ENCODE measurements at regions not wholly inside any gene's neighbourhood (a gene's known extent, or its start where the extent isn't known, plus 50 kb on each side); places are given as distances from the start of the nearest gene placed in this dataset.

- Histone ChIP-seq H3K36me3 (ENCODE audit: control insufficient read depth, insufficient read depth, low read length) (no peaks in the 10 kb centered on the region), H3K27ac (ENCODE audit: insufficient read depth, low read length) (no peak overlapping the region), H3K4me3 (replicated peaks in 1 of 4; ENCODE audit: control extremely low read depth in 1 of 4, insufficient read depth in 1 of 4, low read depth in 3 of 4, low read length in 4 of 4) (no peak overlapping the region), H3K4me1 (ENCODE audit: control insufficient read depth, extremely low read depth, insufficient read depth, low read length) (no peaks in the 10 kb centered on the region), H2AFZ (ENCODE audit: low read length) (no peak overlapping the region), H4K20me1 (ENCODE audit: control insufficient read depth, extremely low read depth, insufficient read depth, low read length) (no peaks in the 10 kb centered on the region), H3K9me3 (ENCODE audit: control insufficient read depth, insufficient read depth, low read depth, low read length) (no peaks in the 10 kb centered on the region), H3K27me3 (ENCODE audit: control insufficient read depth, insufficient read depth, low read length) (no peaks in the 10 kb centered on the region), H3K79me2 (ENCODE audit: control insufficient read depth, insufficient read depth, low read length) (no peaks in the 10 kb centered on the region), H3K9ac (ENCODE audit: insufficient read depth, low read length) (no peak overlapping the region), H3K4me2 (ENCODE audit: extremely low read depth, insufficient read depth, low read length) (no peak overlapping the region)
- TF ChIP-seq, protein P1, sequence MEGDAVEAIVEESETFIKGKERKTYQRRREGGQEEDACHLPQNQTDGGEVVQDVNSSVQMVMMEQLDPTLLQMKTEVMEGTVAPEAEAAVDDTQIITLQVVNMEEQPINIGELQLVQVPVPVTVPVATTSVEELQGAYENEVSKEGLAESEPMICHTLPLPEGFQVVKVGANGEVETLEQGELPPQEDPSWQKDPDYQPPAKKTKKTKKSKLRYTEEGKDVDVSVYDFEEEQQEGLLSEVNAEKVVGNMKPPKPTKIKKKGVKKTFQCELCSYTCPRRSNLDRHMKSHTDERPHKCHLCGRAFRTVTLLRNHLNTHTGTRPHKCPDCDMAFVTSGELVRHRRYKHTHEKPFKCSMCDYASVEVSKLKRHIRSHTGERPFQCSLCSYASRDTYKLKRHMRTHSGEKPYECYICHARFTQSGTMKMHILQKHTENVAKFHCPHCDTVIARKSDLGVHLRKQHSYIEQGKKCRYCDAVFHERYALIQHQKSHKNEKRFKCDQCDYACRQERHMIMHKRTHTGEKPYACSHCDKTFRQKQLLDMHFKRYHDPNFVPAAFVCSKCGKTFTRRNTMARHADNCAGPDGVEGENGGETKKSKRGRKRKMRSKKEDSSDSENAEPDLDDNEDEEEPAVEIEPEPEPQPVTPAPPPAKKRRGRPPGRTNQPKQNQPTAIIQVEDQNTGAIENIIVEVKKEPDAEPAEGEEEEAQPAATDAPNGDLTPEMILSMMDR (conservative IDR thresholded peaks at IDR 0.05 in 1 of 2, IDR thresholded peaks at IDR 0.05 in 1 of 2; ENCODE audit: low read depth in 1 of 2, low read length in 2 of 2) = no peak
- TF ChIP-seq EZH2 (IDR thresholded peaks at IDR 0.05; ENCODE audit: low read length, missing control alignments) = no peak
- DNase-seq (ENCODE audit: low read depth in 2 of 2) = no peak
These were observed 450.3 kb downstream of the HAPSTR1 start for GRCh38 chr16:9541723-9542122.

DNA sequence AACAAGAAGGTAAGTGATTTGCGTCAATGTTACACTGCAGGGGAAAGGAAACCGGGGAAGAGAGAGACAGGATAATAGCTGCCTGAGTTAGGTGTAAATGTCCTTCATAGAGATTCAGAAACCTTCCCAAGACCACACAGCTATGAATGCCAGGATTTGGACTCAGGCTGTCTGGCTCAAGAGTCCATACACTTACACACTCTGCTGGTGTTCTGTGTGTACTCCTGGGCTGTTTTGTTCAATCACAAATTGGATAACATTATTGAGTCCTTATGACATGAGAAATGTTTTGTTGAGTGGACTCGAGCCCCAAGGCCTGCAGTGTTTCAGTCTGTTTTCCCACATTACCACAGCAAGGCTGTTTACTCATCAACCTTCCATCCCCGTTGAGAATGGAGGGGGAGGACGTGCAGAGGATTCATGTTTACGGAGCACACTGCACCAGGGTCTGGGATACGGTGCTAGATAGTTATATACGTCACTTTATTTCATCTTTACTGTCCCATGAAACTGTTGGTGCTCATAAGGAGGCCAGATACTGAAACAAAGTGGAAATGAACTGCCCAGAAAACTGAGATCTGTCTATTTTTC is 450.8 kb downstream of the HAPSTR1 start:
- Histone ChIP-seq H3K9ac (ENCODE audit: insufficient read depth, low read length) (no peak overlapping the region), H3K36me3 (ENCODE audit: control insufficient read depth, insufficient read depth, low read length) (no peaks in the 10 kb centered on the region), H3K79me2 (ENCODE audit: control insufficient read depth, insufficient read depth, low read length) (no peaks in the 10 kb centered on the region), H3K4me2 (ENCODE audit: extremely low read depth, insufficient read depth, low read length) (no peak overlapping the region), H3K27ac (ENCODE audit: insufficient read depth, low read length) (no peak overlapping the region), H3K9me3 (ENCODE audit: control insufficient read depth, insufficient read depth, low read depth, low read length) (no peaks in the 10 kb centered on the region), H3K4me1 (ENCODE audit: control insufficient read depth, extremely low read depth, insufficient read depth, low read length) (no peaks in the 10 kb centered on the region), H3K4me3 (replicated peaks in 1 of 4; ENCODE audit: control extremely low read depth in 1 of 4, insufficient read depth in 1 of 4, low read depth in 3 of 4, low read length in 4 of 4) (no peak overlapping the region), H3K27me3 (ENCODE audit: control insufficient read depth, insufficient read depth, low read length) (no peaks in the 10 kb centered on the region), H2AFZ (ENCODE audit: low read length) (no peak overlapping the region), H4K20me1 (ENCODE audit: control insufficient read depth, extremely low read depth, insufficient read depth, low read length) (no peaks in the 10 kb centered on the region)
- DNase-seq (ENCODE audit: low read depth in 2 of 2) = no peak
- TF ChIP-seq EZH2 (IDR thresholded peaks at IDR 0.05; ENCODE audit: low read length, missing control alignments) = no peak
- TF ChIP-seq, protein P1 (conservative IDR thresholded peaks at IDR 0.05 in 1 of 2, IDR thresholded peaks at IDR 0.05 in 1 of 2; ENCODE audit: low read depth in 1 of 2, low read length in 2 of 2) = no peak

GRCh38 chr16:9545522-9546437 is 454.3 kb downstream of the HAPSTR1 start:
- Histone ChIP-seq H3K79me2 (ENCODE audit: control insufficient read depth, insufficient read depth, low read length) (no peaks in the 10 kb centered on the region), H3K36me3 (ENCODE audit: control insufficient read depth, insufficient read depth, low read length) (no peaks in the 10 kb centered on the region), H3K9me3 (ENCODE audit: control insufficient read depth, insufficient read depth, low read depth, low read length) (no peaks in the 10 kb centered on the region), H3K27me3 (ENCODE audit: control insufficient read depth, insufficient read depth, low read length) (no peaks in the 10 kb centered on the region), H3K4me3 (replicated peaks in 1 of 4; ENCODE audit: control extremely low read depth in 1 of 4, insufficient read depth in 1 of 4, low read depth in 3 of 4, low read length in 4 of 4) (no peak overlapping the region), H3K27ac (ENCODE audit: insufficient read depth, low read length) (no peak overlapping the region), H4K20me1 (ENCODE audit: control insufficient read depth, extremely low read depth, insufficient read depth, low read length) (no peaks in the 10 kb centered on the region), H2AFZ (ENCODE audit: low read length) (no peak overlapping the region), H3K9ac (ENCODE audit: insufficient read depth, low read length) (no peak overlapping the region), H3K4me2 (ENCODE audit: extremely low read depth, insufficient read depth, low read length) (no peak overlapping the region), H3K4me1 (ENCODE audit: control insufficient read depth, extremely low read depth, insufficient read depth, low read length) (no peaks in the 10 kb centered on the region)
- no peak for DNase-seq (ENCODE audit: low read depth in 2 of 2)
- TF ChIP-seq, protein P1 (conservative IDR thresholded peaks at IDR 0.05 in 1 of 2, IDR thresholded peaks at IDR 0.05 in 1 of 2; ENCODE audit: low read depth in 1 of 2, low read length in 2 of 2) = no peak
- no peak for TF ChIP-seq EZH2 (IDR thresholded peaks at IDR 0.05; ENCODE audit: low read length, missing control alignments)

Data from fibroblast of lung (primary cell).